NCI-H526 treated with DMSO at 0.1 percent for 48 hours (cell line): ENCODE measurements at regions not wholly inside any gene's neighbourhood (a gene's known extent, or its start where the extent isn't known, plus 50 kb on each side); places are given as distances from the start of the nearest gene placed in this dataset.

Experiments
- DNase-seq: peaks from one replicate; lab custom pipeline; 2025; lab: John Stamatoyannopoulos, UW

- DNase-seq, result no peak
Observed at GRCh38 chr7:131616487-131617200, 60.2 kb upstream of the PODXL start.

DNA sequence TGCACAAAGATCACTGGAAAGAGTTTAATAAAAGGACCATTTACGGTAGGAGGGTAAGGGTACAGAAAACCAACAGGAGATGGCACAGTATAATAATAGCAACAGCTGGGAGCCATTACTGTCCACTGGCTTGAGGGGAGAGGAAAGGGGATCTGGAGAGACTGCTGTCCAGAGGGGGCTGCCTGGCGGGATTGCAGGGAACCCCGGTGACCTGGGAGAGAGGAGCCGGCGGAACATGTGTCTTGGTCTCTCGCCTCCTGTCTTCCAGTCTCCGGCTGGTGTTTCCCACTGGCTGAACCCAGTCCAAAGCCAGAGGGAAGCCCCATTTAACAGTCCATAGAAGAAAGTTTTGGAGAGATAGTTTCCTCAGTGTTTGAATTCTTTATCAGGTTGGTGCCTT is 57.5 kb upstream of the PODXL start:
- DNase-seq, result no peak

GRCh38 chr7:131610007-131610406 is 53.6 kb upstream of the PODXL start:
- DNase-seq, result no peak

- DNase-seq, result no peak
Observed at GRCh38 chr7:131608116-131608500, 51.7 kb upstream of the PODXL start.

- DNase-seq, result no peak
Observed at GRCh38 chr7:131607291-131608115, 51.1 kb upstream of the PODXL start.

DNA sequence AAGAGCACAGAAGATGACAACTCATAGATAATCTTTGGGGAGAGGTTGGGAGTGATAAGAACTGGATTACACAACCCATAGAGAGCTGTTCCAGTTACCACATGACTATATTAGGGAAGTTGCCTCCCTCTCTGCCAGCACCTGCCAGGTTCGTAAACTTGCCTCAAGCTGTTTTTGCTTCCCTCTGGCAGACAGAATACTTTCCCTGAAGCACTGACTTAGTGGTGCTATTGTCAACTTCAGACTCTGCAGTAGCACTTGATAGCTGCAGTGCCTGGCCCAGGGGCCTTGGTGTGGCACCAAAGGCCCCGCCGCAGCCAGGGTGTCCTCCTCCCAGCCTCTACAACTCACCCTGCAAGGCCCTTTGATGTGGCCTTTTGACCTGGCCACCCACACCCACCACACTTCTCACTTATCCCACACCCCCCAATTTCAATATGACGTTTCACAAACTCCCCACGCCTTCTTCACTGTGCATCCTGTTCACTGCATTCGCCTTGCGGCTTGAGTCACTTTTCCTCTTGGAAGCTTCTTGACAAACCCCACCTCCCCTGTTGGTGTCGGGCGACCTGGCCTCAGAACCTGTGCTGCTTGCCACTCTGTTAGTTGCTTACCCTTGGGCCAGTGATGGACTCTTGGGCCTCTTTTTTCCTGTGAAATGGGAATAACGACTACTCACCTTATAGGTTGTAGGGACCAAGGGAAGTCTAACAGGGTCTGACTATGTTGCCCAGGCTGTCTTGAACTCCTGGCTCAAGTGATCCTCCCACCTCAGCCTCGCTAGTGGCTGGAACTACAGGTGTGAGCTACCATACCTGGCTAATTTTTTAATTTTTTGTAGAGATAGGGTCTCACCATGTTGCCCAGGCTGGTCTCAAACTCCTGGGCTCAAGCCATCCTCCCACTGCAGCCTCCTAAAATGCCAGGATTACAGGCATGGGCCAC is 50.2 kb upstream of the PODXL start:
- DNase-seq, result no peak
